ENCODE measurements at regions not wholly inside any gene's neighbourhood (a gene's known extent, or its start where the extent isn't known, plus 50 kb on each side); places are given as distances from the start of the nearest gene placed in this dataset.
"Not testable (repeated sequence)": the region's sequence is repeated elsewhere in the genome, so short reads cannot be mapped to it uniquely, and the experiment has no call there.

DNA sequence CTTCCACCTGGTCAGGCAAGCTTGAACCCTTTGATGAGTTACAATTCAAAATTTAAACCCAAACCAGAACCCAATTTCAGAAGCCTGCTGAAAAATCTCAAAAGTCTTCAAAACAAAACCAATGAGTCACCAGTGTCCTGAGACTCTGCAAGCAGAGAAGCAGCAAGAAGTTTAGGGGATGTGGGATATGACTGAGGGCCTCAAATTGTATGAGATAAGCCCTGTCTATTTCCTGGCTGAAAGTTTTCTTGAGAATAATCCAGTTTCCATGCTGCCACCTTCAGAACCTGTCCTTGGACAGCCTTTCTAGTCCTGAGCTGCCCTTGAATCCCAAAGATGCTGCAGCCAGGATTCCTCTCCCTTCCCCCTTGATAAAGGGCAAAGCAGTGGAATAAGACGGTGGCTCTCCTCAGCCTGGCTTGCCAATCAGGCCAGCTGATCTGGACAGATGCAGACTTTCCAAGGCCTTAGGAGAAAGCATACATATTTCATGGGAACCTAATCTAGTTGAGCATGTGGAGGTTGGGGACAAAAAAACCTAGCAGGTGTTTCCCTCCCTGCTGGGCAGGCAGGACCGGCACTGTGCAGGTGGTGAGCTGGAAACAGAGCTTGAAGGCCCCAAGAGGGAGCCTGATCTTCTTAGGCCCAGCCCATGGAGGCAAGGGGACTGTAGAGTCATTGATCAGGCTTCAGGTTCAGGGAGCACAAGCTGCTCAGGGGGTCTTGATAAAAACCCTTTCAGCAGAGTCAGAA is 278.0 kb upstream of the MGAT5 start:
- DNase-seq (ENCODE audit: low read depth in 2 of 2): no peak

DNA sequence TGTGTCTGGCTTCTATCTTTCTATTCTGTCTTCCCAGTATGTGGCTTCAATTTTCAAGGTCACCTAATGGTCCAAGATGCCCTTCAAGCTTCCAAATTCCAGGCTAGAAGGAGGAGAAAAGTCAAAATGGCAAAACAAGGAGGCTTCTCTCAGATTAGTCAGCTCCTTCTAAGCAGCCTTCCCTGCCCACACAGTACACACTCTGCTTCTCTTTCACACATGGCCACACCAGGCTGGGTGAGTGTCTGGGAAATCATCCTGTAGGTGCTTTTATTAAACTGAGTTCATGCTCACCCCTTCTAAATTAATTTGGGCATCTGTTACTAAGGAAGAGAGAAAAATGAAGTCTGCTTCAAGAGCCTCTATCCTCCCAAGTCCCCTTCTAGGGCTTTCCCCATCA is 277.2 kb upstream of the MGAT5 start:
- DNase-seq (ENCODE audit: low read depth in 2 of 2): no peak

DNA sequence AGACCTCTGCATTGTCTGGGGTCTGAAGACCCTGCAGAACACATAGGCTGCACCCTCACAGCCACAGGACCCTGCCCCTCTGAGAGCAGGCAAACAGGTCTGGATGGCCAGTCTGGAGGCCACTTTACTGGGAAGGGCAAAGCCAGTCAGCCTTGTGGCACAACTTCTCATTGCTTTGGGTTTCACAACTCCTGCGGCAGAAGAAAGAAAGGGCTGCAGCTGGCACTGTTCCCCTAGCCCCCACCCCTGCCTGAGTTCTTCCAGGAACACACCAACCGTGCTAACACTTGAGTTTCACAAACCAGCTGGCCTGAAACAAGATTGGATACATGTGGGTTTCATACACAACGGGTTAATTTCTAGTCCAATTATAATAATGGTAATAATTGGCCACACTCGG is 276.5 kb upstream of the MGAT5 start:
- no peak for DNase-seq (ENCODE audit: low read depth in 2 of 2)

DNA sequence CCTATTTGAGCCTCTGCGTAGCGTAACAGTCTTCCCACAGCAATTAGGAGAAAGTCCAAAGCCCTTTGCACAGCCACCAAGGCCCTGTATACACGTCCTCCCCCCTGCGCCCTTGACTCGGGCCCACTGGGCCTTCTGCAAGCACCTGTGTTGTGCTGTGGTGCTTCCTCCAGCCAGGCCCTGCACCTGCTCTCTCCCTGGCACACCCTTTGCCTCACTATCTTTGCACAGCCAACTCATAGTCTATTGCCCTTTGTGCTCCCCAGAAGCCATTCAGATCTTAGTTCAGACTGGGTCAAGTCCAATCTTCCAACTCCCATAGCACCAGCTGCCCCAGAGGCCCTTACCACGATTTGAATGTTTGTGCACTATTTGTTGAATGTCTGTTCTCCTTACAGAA is 271.6 kb upstream of the MGAT5 start:
- DNase-seq (ENCODE audit: low read depth in 2 of 2): no peak

DNA sequence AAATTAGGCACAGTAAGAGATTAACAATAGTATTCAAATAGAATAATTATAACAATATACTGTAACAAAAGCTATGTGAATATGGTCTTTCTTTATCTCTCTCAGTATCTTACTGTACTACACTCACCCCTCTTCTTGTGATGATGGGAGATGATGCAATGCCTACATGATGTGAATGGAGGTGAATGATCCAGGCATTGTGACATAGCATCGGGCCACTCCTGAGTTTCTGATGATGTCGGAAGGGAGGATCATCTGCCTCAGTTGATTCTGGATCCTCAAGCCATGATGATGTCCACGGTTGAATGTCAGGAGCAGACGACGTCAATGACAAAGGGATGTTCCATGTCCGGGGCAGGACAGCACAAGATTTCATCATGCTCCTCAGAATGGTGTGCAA is 268.3 kb upstream of the MGAT5 start:
- no peak for DNase-seq (ENCODE audit: low read depth in 2 of 2)

DNA sequence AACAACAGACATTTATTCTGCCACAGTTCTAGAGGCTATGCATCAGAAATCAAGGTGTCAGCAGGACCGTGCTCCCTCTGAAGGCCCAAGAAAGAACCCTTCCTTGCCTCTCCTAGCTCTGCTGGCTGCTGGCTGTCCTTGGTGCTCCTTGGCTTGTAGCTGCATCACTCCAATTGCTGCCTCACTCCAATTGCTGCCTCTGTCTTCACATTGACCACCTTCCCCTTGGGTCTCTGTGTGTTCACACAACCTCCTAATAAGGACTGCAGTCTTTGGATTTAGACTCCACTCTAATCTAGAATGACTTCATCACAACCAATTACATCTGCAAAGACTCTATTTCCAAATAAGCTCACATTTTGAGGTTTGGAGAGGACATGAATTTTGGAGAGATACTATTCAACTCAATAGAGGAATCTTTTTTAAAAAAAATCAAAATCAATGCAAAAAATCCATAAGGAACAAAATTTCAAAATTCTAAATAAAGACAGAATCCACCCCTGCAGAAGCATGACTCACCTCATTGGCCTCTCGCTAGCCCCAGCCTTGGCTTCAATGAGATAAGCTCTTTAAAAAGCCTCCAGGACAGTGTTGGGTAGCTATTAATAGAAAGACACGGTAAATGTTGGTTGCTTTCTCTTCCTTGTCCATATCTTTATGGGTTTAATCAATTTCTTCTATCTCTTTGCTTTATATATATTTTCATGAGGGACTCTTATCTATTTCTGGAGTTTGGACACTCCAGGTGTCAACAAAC is 267.6 kb upstream of the MGAT5 start:
- no peak for DNase-seq (ENCODE audit: low read depth in 2 of 2)

DNA sequence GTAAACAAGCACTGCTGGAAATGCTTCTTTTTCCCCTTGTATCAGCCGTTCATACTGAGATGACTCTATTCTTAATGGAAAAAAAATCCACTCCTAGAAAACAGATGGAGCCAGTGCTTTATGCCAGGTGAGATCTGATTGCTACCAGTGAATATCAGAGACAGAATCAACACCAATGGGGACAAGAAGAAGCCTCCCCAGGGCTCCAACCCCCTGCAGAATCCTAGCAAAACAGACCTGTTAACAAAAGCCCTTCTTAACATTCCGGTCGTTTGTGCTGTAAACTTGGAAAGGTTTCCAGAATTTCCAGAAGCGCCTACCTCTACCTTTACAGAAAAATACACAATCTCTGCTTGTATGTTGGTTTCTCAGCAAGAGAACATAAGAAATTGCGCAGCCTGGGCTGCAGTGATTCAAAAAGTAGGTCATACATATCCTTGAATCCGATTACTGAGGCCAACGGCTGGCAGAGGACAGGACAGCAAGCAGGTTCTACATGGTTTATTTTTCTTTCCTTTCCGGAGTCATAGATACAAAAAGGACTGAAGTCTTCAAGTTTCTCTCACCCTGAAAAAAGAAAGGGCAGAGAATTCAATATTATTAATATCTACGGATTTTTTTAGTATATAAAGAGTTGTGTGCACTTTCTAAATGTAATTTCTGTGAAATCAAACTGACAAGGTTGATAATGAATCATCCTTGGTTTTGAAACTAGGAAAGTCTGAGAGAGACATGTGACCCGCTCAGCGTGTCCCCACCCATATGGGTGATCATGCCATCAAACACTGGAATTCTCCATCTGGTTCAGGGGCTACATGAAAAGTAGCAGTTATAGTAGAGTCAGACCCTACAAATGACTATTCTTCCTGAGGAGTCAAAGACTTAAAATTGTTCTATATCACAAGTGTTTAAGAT is 266.7 kb upstream of the MGAT5 start:
- DNase-seq (ENCODE audit: low read depth in 2 of 2): no peak

DNA sequence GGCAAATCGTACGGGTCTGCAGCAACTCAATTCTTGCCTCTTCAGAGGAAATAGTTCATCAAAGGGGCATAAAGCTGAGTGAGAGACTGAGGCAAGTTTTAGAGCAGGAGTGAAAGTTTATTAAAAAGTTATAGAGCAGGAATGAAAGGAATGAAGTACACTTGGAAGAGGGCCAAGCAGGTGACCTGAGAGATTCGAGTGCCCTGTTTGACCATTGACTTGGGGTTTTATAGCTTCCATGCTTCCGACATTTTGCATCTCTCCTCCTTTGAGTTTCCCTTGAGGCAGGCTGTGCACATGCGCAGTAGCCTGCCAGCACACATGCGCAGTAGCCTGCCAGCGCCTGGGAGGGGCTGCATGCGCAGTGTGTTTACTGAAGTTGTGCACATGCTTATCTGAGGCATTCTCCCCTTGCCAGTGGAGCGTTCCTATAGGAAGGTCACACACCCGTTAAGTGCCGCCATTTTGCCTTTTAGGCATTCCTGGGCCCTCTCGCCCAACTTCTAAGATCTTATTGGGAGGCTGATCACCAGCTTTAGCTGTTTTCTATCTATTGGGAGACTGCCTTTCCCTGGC is 265.5 kb upstream of the MGAT5 start:
- DNase-seq (ENCODE audit: low read depth in 2 of 2): no peak

DNA sequence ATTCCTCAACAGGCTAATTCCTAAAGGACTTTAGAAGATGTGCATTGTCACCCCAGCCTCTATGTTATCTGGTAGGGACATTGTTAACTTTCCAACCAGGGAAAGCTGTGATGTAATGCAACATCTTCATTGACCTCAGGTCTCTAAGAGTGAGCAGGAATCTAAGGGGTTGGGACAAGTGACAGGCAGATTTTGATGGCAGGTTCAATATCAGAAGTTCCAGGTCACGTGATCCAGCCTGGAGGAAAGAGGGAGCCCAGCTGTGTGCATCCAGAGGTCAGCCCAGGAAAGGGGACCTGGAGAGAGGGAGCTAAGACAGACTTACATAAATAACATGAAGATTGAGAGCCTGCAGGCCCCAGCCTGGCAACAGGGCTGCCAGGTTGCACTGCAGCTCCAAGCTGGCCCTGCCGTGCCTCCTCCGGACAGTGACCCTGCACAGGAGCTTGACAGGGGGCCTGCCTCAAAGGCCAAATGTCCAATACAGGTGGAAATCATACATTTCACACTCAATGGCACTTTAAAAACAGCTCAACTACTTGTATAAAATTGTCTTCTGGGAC is 262.2 kb upstream of the MGAT5 start:
- DNase-seq (ENCODE audit: low read depth in 2 of 2): no peak

DNA sequence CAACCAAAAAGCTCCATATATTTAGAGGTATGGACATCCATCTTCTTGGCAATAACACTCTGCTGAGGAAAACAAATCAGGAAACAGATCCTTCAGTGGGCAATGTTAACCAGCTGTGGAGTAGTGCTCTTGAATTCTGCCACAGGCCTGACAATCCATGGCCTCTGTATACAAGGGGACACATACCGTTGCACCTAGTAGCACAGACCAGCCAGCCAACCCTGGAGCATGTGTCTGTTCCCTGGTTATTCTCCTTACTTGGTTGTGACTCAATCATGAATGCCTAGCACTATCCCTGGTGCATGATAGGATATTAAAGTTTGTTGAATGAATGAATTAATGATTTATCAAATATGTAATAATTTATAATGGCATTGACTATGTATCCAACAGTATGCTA is 261.4 kb upstream of the MGAT5 start:
- DNase-seq (ENCODE audit: low read depth in 2 of 2): no peak

DNA sequence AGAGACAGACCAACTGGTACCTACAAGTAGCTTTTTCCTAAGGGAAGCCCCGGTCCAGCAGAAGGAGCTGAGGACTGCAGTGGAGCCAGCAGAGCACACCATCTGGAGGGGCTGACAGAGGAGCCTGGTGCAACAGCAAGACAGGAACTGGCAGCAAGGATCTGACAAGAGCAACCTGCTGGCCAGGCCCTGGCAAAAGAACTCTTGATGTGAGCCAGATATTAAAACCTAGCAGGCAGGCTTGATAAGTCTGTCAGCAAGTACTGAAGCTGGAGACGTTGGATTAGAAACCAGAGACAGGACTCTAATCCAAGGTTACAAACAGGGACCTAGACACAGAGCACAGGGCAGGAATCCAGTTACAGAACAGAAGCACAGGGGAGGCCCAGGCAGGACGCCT is 260.7 kb upstream of the MGAT5 start:
- no peak for DNase-seq (ENCODE audit: low read depth in 2 of 2)

DNA sequence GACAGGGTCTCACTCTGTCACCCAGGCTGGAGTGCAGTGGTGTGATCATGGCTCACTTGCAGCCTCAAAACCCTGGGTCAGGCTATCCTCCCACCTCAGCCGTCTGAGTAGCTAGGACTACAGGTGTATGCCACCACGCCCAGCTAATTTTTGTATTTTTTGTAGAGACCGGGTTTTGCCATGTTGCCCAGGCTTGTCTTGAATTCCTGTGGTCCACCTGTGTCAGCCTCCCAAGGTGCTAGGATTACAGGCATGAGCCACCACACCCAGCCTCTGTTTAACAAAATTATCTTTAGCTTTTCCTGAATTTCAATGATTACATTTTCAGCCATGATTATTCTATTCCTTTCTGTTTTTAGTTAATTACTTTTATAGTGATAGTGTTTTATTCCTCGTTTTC is 255.1 kb upstream of the MGAT5 start:
- DNase-seq (ENCODE audit: low read depth in 2 of 2): not testable (repeated sequence)

DNA sequence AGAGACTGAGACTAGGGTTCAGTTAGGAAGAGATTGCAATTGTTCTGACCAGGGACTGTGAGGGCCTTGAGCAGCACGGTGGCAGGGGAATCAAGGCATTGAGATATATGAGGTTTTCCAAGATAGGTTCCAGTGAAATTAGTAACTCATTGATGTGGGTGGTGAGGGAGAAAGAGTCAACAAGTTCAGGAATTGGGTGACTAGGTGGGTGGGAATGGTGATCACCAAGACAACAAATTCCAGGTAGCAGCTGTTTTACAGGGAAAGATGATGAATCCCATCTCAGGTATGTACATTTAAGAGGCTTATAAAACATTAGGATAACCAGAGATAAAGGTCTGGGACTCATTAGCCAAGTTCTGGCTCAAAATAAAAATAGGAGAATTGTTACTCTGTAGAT is 251.5 kb upstream of the MGAT5 start:
- no peak for DNase-seq (ENCODE audit: low read depth in 2 of 2)

DNA sequence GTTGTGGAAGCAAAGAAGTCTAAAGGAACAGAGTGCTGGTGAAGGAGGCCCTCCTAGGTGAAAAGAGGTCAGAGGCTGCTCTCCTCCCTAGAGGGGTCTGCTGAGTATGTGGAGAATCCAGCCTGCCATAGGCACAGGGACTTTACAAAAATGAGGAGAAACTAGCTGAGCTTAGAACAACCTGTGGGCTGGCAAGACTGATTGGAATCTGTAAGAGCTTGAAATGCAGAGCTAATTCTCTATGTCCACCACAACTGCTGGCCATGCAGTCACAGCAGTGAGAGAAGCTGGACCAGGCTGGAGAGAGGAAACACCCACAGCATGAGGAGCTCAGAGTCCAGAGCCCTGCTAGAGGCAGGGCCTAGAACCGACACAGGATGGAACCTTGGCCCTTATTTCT is 251.0 kb upstream of the MGAT5 start:
- DNase-seq (ENCODE audit: low read depth in 2 of 2): no peak

DNA sequence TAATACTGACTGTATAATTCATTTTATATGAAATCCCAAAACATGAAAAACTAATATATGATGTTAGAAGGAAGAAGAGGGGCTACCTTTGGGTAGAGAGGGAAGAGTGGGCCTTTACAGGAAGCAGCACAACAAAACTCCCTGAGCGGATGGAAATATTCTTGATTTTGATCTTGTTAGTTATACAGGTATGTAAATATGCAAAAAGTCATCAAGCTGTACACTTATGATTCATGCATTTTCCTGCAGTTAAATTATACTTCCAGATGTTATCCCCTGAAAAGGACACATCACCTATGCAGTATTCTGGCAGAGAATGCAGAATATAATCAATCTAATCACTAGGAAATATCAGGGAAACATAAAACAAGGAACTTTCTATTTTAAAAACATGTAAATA is 249.4 kb upstream of the MGAT5 start:
- no peak for DNase-seq (ENCODE audit: low read depth in 2 of 2)

DNA sequence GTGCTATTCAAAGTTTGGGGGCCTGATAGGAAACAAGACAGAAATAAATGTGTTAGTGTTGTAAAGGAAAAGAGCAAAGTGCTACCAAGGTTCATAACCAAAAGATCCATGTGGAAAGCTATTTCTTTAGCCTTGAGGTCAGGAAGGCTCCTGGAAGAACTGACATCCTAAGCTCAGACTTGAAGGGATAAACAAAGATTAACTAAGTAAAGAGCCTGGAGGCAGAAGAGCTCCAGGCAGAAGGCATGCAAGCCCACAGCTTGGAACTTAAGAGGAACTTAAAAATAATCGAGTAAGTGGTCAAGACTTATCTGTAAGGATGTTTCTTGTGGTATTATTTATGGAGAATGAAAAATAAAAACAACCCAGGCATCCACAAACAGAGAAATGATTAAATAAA is 245.0 kb upstream of the MGAT5 start:
- DNase-seq (ENCODE audit: low read depth in 2 of 2): no peak

DNA sequence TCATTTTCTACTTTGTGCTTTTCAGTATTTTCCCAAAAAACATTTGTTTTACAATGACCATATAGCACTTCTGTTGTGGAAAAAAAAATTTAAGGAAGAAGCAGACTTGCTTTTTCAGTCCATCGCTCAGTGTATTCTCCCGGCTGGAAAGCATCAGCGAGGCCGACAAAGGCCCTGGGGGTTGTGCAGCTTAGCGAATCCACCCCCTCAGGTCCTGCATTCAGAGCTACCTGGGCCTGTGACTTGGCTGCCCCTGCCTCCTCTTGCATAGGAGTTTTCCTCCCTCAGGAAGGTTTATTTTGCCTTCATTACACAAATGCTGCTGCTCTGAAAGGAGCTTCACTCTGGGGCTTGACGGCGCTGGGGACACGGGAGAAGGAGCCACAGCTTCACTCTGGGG is 244.4 kb upstream of the MGAT5 start:
- no peak for DNase-seq (ENCODE audit: low read depth in 2 of 2)

DNA sequence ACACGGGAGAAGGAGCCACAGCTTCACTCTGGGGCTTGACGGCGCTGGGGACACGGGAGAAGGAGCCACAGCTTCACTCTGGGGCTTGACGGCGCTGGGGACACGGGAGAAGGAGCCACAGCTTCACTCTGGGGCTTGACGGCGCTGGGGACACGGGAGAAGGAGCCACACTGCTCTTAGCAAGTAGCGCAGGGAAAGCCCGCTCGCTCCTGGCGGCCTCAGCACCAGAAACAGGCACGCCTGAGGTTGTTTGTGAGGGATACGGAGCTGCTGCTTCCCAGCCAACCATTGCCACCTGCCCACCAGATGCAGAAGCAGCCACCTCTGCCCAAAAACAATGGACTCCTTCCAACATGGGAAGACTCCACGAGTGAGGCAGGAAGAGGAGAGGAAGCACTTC is 244.0 kb upstream of the MGAT5 start:
- DNase-seq (ENCODE audit: low read depth in 2 of 2): not testable (repeated sequence)

DNA sequence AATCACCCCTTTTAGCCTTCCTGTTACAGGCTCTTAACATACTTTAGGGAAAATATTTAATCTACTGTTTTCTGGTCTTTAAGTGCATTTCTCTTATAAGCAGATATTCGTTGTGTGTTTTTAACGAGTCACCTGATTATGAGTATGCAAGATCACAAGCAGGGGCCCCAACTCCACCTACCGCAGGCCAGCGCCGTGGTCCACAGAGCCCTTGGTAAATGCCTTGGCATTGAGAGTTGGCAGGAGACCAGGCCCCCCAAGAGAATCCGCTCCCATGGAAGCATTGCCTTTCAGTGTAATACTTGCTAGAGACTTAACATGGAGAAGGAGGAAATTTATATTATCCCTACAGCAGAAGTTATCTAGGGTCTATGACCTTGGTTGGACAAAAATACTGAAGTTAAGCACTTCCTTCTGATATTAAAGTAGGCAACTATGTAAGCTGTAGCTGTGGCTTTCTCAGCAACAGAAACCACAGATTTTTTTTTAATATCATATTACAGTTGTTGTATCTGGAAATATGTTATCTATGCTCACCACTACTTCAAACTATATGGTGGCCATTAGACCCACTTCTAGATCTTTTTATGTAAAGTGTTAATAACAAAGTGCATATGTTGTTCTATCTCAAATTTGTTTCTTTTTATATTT is 241.8 kb upstream of the MGAT5 start:
- no peak for DNase-seq (ENCODE audit: low read depth in 2 of 2)

DNA sequence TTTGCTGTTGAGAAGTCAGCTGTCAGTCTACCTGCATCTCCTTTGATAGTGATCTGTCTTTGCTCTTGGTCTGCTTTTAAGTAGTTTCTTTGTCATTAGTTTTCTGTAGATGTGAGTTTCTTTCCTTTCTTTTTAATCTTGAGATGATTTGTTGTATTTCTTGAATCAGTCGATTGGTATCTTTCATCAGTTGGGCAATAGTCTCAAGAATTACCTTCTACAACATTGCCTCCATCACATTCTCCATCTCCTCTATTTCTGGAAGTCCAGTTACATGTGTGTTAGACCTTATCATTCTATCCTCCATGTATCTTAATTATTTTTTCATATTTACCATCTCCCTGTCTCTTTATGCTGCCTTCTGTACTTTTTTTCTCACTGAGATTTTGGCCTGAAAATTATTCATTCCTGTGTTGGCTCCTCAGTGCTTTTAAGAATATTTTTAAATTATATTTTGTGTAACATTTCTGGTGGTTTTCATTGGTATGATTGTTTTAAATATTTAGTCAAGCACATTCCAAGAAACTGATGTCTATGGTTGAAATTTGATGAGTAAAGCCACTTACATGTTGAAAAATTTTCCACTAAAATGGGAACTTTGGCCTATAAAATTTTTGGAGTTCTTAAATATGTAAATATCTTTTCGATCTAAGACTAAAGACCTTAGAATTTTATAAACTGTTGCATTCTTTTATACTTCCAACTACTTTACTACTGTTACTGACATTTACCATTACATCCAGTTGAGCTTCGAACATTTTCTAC is 239.5 kb upstream of the MGAT5 start:
- DNase-seq (ENCODE audit: low read depth in 2 of 2): no peak

DNA sequence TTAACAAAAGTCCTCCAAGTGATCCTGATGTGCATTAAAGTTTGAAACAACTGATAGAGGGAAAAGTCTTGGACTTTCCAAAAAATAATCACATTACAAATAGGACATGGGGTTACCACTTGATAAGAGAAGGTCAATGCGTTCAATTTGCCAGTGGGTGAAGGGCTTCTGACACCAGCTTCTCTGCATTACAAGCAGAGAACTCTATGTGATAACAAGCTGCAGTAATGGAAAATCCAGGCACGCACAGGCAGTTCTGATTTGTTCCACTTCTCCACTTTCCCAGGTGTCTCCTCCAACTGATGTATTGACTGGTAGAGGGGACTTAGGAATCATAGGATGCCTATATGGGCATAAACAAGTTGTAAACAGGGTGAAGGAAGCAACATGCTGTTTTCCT is 234.0 kb upstream of the MGAT5 start:
- DNase-seq (ENCODE audit: low read depth in 2 of 2): no peak

Data from stimulated activated CD8-positive, alpha-beta memory T cell treated with anti-CD3 and anti-CD28 coated beads, Interleukin-15, amount 100 ng/mL, for 48 hours (primary cell).